T follicular helper cell (primary cell): ENCODE measurements at regions not wholly inside any gene's neighbourhood (a gene's known extent, or its start where the extent isn't known, plus 50 kb on each side); places are given as distances from the start of the nearest gene placed in this dataset.
"Not testable (repeated sequence)": the region's sequence is repeated elsewhere in the genome, so short reads cannot be mapped to it uniquely, and the experiment has no call there.

Experiments
- DNase-seq: peaks from one replicate; pipeline ENCODE4 v3.0.0-alpha.2; 2020; ENCODE audit warnings: low read depth

- not testable (repeated sequence) for DNase-seq
Measured at GRCh38 chr4:3932734-3933133, 166.5 kb downstream of the ADRA2C start.

- not testable (repeated sequence) for DNase-seq
Measured at GRCh38 chr4:3935406-3935805, 169.2 kb downstream of the ADRA2C start.

GRCh38 chr4:3936184-3936583 is 170.0 kb downstream of the ADRA2C start:
- DNase-seq = no peak

- not testable (repeated sequence) for DNase-seq
Measured at GRCh38 chr4:3937849-3938562, 171.8 kb downstream of the ADRA2C start.

- DNase-seq = not testable (repeated sequence)
Measured at GRCh38 chr4:3938676-3939075, 172.5 kb downstream of the ADRA2C start.

- not testable (repeated sequence) for DNase-seq
Measured at GRCh38 chr4:3939954-3940591, 173.9 kb downstream of the ADRA2C start.

- not testable (repeated sequence) for DNase-seq
Measured at GRCh38 chr4:3941735-3942522, 175.7 kb downstream of the ADRA2C start.

GRCh38 chr4:3942569-3942971 is 176.4 kb downstream of the ADRA2C start:
- DNase-seq = peak; percentile 36

GRCh38 chr4:3943051-3943450 is 176.9 kb downstream of the ADRA2C start:
- DNase-seq = not testable (repeated sequence)

GRCh38 chr4:3945511-3946290 is 179.5 kb downstream of the ADRA2C start:
- DNase-seq = no peak

GRCh38 chr4:3946553-3946952 is 180.4 kb downstream of the ADRA2C start:
- DNase-seq = not testable (repeated sequence)

- DNase-seq = not testable (repeated sequence)
Measured at GRCh38 chr4:3947761-3948160, 181.6 kb downstream of the ADRA2C start.

GRCh38 chr4:3948210-3948609 is 182.0 kb downstream of the ADRA2C start:
- not testable (repeated sequence) for DNase-seq

- not testable (repeated sequence) for DNase-seq
Measured at GRCh38 chr4:3949916-3950315, 183.7 kb downstream of the ADRA2C start.

- DNase-seq = not testable (repeated sequence)
Measured at GRCh38 chr4:3952443-3953139, 186.4 kb downstream of the ADRA2C start.

- DNase-seq = not testable (repeated sequence)
Measured at GRCh38 chr4:3953140-3953489, 186.9 kb downstream of the ADRA2C start.

GRCh38 chr4:3954540-3955320 is 188.5 kb downstream of the ADRA2C start:
- DNase-seq = peak; percentile 57

GRCh38 chr4:3955321-3956164 is 189.4 kb downstream of the ADRA2C start:
- peak; percentile 98 for DNase-seq

GRCh38 chr4:3956165-3956867 is 190.1 kb downstream of the ADRA2C start:
- not testable (repeated sequence) for DNase-seq
